ENCODE measurements at regions not wholly inside any gene's neighbourhood (a gene's known extent, or its start where the extent isn't known, plus 50 kb on each side); places are given as distances from the start of the nearest gene placed in this dataset.

GRCh38 chr14:30115756-30116155 lies 188.1 kb upstream of the PRKD1 start:
- no peak overlapping the region for H3K4me3 Mint-ChIP-seq

More at GRCh38 chr14:30115756-30116155, 188.1 kb upstream of the PRKD1 start:
- Histone ChIP-seq H3K27ac (ENCODE audit: insufficient read length, low read depth, low read length) (no peak overlapping the region), H3K18ac (ENCODE audit: insufficient read length, low read depth, low read length) (no peak overlapping the region), H4K20me1 (ENCODE audit: control insufficient read depth, insufficient read depth, insufficient read length) (no peaks in the 10 kb centered on the region), H3K79me2 (ENCODE audit: insufficient read depth, low read length) (no peaks in the 10 kb centered on the region), H3K4ac (ENCODE audit: low read depth, low read length) (no peak overlapping the region), H3K27me3 (ENCODE audit: insufficient read depth, low read length) (no peaks in the 10 kb centered on the region), H2BK20ac (ENCODE audit: low read depth, low read length, poor library complexity, severe bottlenecking) (no peak overlapping the region), H2BK15ac (ENCODE audit: low read depth, low read length) (no peak overlapping the region), H3K9ac (ENCODE audit: extremely low read depth, insufficient read length, low read length) (no peak overlapping the region), H4K5ac (ENCODE audit: insufficient read length, low read depth, low read length) (no peak overlapping the region), H3K4me1 (ENCODE audit: insufficient read depth, low read length) (no peaks in the 10 kb centered on the region), H3T11ph (ENCODE audit: low read length) (no peak overlapping the region), H3K4me2 (ENCODE audit: insufficient read depth, insufficient read length, low read length) (no peak overlapping the region), H2AK5ac (ENCODE audit: insufficient read length, low read length) (no peak overlapping the region), H4K91ac (ENCODE audit: insufficient read length, low read depth, low read length) (no peak overlapping the region), H4K8ac (replicated peaks; ENCODE audit: insufficient read length, low read depth, low read length) (no peak overlapping the region), H2BK12ac (ENCODE audit: insufficient read length, low read depth, low read length) (no peak overlapping the region), H2BK120ac (ENCODE audit: low read depth, low read length, poor library complexity, severe bottlenecking) (no peak overlapping the region), H3K9me3 (ENCODE audit: control insufficient read depth, low read depth, low read length) (no peaks in the 10 kb centered on the region), H3K56ac (ENCODE audit: insufficient read length, low read depth, low read length) (no peak overlapping the region), H2AFZ (ENCODE audit: low read length) (no peak overlapping the region), H3K23ac (ENCODE audit: insufficient read length, low read depth, low read length) (no peak overlapping the region), H3K79me1 (ENCODE audit: insufficient read depth, low read depth, low read length, poor library complexity, severe bottlenecking) (no peaks in the 10 kb centered on the region), H3K14ac (ENCODE audit: insufficient read depth, low read length) (no peak overlapping the region), H3K23me2 (ENCODE audit: insufficient read length, low read depth, low read length, poor library complexity, severe bottlenecking) (no peaks in the 10 kb centered on the region), H2BK5ac (ENCODE audit: insufficient read length, low read length) (no peak overlapping the region)
- WGBS (ENCODE audit: extremely low coverage, insufficient read length, low lambda C conversion rate): no CpG with 5 or more reads among the region's 2 CpGs
- no peak for TF ChIP-seq CTCF (conservative IDR thresholded peaks at IDR 0.05)
- Mint-ChIP-seq H3K27ac (no peak overlapping the region), H3K9me3 (no peaks in the 10 kb centered on the region), H3K4me1 (peaks cover 6 to 12% of the 10 kb centered on the region in 2 experiments), H3K27me3 (ENCODE audit: low read depth) (peaks cover 11% of the 10 kb centered on the region), H3K36me3 (ENCODE audit: insufficient read depth in 1 of 3, low read depth in 3 of 3) (no peaks in the 10 kb centered on the region)
- no peak for DNase-seq

All from H9 (cell line).